Peyer's patch (tissue), 4 donors: ENCODE measurements at regions not wholly inside any gene's neighbourhood (a gene's known extent, or its start where the extent isn't known, plus 50 kb on each side); places are given as distances from the start of the nearest gene placed in this dataset.

Experiments used
- CTCF ChIP-seq, 6 experiments: fragments of 450-650 bp in 4 of 6; fragments of 200-600 bp in 2 of 6; sonication (generic) in 1 of 6; IDR thresholded peaks; one replicate each; pipeline ENCODE4 v1.5.1; 2017 to 2019; ENCODE audit warnings: antibody characterized with exemption in 6 of 6, mild to moderate bottlenecking in 3 of 6, moderate library complexity in 1 of 6
- POLR2A ChIP-seq, 2 donors: fragments of 450-650 bp; IDR thresholded peaks; one replicate each; pipeline ENCODE4 v1.5.1; 2017; ENCODE audit warnings: antibody characterized with exemption in 2 of 2, mild to moderate bottlenecking in 2 of 2, moderate library complexity in 2 of 2

GRCh38 chr4:19021617-19022016, 1000.1 kb upstream of the LCORL start:
- TF ChIP-seq CTCF (IDR thresholded peaks at IDR 0.05) (no peak), POLR2A (IDR thresholded peaks at IDR 0.05) (no peak)
